Sigmoid colon (tissue), 3 donors: ENCODE measurements at regions not wholly inside any gene's neighbourhood (a gene's known extent, or its start where the extent isn't known, plus 50 kb on each side); places are given as distances from the start of the nearest gene placed in this dataset.

Experiments
- CTCF ChIP-seq, 4 experiments: fragments of 450-650 bp in 3 of 4; fragments of 200-600 bp in 1 of 4; IDR thresholded peaks; one replicate each; pipeline ENCODE4 v1.5.1; 2016 to 2019; ENCODE audit warnings: antibody characterized with exemption in 4 of 4, mild to moderate bottlenecking in 3 of 4, moderate library complexity in 2 of 4
- POLR2A ChIP-seq, 2 donors: fragments of 450-650 bp; IDR thresholded peaks; one replicate each; pipeline ENCODE4 v1.6.1; 2016; ENCODE audit warnings: antibody characterized with exemption in 2 of 2, mild to moderate bottlenecking in 2 of 2, moderate library complexity in 2 of 2

- TF ChIP-seq POLR2A (IDR thresholded peaks at IDR 0.05): no peak
- no peak for TF ChIP-seq CTCF (IDR thresholded peaks at IDR 0.05)
Observed at GRCh38 chr12:69172491-69172890, 66.9 kb upstream of the CPSF6 start.
